Dendritic cell treated with granulocyte-macrophage colony-stimulating factor and Interleukin-4, amounts not matched to agents 40 ng/mL and 50 ng/mL, for 4 days (primary cell): ENCODE measurements at regions not wholly inside any gene's neighbourhood (a gene's known extent, or its start where the extent isn't known, plus 50 kb on each side); places are given as distances from the start of the nearest gene placed in this dataset.
"Not testable (repeated sequence)": the region's sequence is repeated elsewhere in the genome, so short reads cannot be mapped to it uniquely, and the experiment has no call there.

Experiments used
- H3K27ac Mint-ChIP-seq: one replicate; pipeline ENCODE4 v1.8.0; 2022; ENCODE audit warnings: mild to moderate bottlenecking, mixed read lengths
- H3K27me3 Mint-ChIP-seq: one replicate; pipeline ENCODE4 v1.8.0; 2022; ENCODE audit warnings: mild to moderate bottlenecking, mixed read lengths
- H3K36me3 Mint-ChIP-seq: one replicate; pipeline ENCODE4 v1.8.0; 2022; ENCODE audit warnings: low read depth, mixed read lengths
- H3K4me1 Mint-ChIP-seq: one replicate; pipeline ENCODE4 v1.8.0; 2022; ENCODE audit warnings: low read depth, mixed read lengths
- H3K4me3 Mint-ChIP-seq: one replicate; pipeline ENCODE4 v1.8.0; 2022; ENCODE audit warnings: mild to moderate bottlenecking, moderate library complexity, mixed read lengths
- H3K9me3 Mint-ChIP-seq: one replicate; pipeline ENCODE4 v1.8.0; 2022; ENCODE audit warnings: mixed read lengths
- intact Hi-C: fragments of 100-400 bp; cut with micrococcal nuclease; formaldehyde crosslinking; loops from one replicate; pipeline ENCODE4 v1.15.0; 2022

GRCh38 chr9:16043756-16044578 is 491.1 kb downstream of the CCDC171 start:
- intact Hi-C loops, result no loop called here
- no peak overlapping the region for H3K27ac Mint-ChIP-seq
- H3K27me3 Mint-ChIP-seq, result no peaks in the 10 kb centered on the region
- H3K4me3 Mint-ChIP-seq, result no peak overlapping the region
- H3K4me1 Mint-ChIP-seq, result no peaks in the 10 kb centered on the region
- H3K36me3 Mint-ChIP-seq, result no peaks in the 10 kb centered on the region
- H3K9me3 Mint-ChIP-seq, result no peaks in the 10 kb centered on the region

DNA sequence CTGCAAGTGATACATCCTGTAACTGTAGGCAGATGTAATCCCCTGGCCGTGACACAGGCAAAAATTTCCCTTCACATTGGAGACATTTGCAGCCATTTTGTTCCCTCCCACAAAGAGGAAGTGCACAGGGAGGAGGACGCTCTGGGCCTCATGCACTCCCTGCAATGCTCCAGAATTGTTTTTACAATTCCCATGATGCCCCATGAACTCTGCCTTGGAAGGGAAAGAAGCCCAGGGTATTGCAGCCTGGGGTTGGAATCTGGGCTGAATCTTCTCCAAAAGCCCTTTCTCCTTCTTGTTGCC is 491.7 kb downstream of the CCDC171 start:
- Mint-ChIP-seq H3K27me3 (no peaks in the 10 kb centered on the region), H3K27ac (no peak overlapping the region), H3K4me1 (no peaks in the 10 kb centered on the region), H3K9me3 (no peaks in the 10 kb centered on the region), H3K4me3 (no peak overlapping the region), H3K36me3 (no peaks in the 10 kb centered on the region)
- intact Hi-C loops, result no loop called here

- Mint-ChIP-seq H3K27ac (no peak overlapping the region), H3K27me3 (no peaks in the 10 kb centered on the region), H3K4me1 (no peaks in the 10 kb centered on the region), H3K9me3 (no peaks in the 10 kb centered on the region), H3K4me3 (no peak overlapping the region), H3K36me3 (no peaks in the 10 kb centered on the region)
- intact Hi-C loops, result no loop called here
Observed at GRCh38 chr9:16045651-16046280, 492.9 kb downstream of the CCDC171 start.

DNA sequence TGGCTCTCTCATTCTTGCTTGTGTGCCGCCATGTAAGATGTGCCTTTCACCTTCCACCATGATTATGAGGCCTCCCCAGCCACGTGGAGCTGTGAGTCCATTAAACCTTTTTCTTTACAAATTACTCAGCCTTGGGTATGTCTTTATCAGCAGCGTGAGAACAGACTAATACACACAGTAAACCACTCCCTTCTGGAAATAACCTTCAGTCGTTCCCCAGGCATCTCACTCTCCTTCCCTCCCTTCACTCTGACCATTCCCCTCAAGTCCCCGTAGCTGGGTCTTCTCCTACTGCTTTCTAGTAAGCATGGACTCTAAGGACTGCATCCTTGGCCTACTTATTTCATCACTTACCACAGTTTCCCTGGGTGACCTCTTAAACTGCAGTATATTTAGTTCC is 493.9 kb downstream of the CCDC171 start:
- no peaks in the 10 kb centered on the region for H3K27me3 Mint-ChIP-seq
- no peaks in the 10 kb centered on the region for H3K36me3 Mint-ChIP-seq
- no peak overlapping the region for H3K4me3 Mint-ChIP-seq
- H3K27ac Mint-ChIP-seq, result no peak overlapping the region
- intact Hi-C loops, result no loop called here
- no peaks in the 10 kb centered on the region for H3K4me1 Mint-ChIP-seq
- H3K9me3 Mint-ChIP-seq, result no peaks in the 10 kb centered on the region

GRCh38 chr9:16048129-16048528 is 495.3 kb downstream of the CCDC171 start:
- no peak overlapping the region for H3K4me3 Mint-ChIP-seq
- intact Hi-C loops, result no loop called here
- no peak overlapping the region for H3K27ac Mint-ChIP-seq
- no peaks in the 10 kb centered on the region for H3K9me3 Mint-ChIP-seq
- H3K4me1 Mint-ChIP-seq, result no peaks in the 10 kb centered on the region
- H3K27me3 Mint-ChIP-seq, result no peaks in the 10 kb centered on the region
- H3K36me3 Mint-ChIP-seq, result no peaks in the 10 kb centered on the region

DNA sequence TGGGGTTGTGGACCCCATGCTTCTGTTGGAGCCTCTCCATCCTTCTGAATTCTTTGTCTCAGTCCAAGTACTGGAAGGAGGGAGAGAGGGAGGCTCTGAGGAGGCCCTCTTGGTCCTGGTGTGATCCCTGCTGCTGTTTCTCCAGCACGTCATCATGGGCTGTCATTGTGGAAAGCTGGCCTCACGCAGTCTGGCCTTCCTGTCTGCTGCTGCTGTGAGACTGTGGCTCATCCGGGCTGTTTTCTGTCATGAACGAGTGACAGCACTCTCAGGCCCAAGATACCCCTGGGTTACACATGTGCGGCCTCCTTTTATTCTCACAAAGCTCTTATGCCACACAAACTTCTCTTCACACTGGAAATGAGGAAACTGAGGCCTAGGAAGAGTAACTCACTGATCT is 499.3 kb downstream of the CCDC171 start:
- Mint-ChIP-seq H3K27ac (no peak overlapping the region), H3K4me3 (no peak overlapping the region), H3K27me3 (no peaks in the 10 kb centered on the region), H3K9me3 (no peaks in the 10 kb centered on the region), H3K4me1 (no peaks in the 10 kb centered on the region), H3K36me3 (no peaks in the 10 kb centered on the region)
- intact Hi-C loops, result no loop called here

DNA sequence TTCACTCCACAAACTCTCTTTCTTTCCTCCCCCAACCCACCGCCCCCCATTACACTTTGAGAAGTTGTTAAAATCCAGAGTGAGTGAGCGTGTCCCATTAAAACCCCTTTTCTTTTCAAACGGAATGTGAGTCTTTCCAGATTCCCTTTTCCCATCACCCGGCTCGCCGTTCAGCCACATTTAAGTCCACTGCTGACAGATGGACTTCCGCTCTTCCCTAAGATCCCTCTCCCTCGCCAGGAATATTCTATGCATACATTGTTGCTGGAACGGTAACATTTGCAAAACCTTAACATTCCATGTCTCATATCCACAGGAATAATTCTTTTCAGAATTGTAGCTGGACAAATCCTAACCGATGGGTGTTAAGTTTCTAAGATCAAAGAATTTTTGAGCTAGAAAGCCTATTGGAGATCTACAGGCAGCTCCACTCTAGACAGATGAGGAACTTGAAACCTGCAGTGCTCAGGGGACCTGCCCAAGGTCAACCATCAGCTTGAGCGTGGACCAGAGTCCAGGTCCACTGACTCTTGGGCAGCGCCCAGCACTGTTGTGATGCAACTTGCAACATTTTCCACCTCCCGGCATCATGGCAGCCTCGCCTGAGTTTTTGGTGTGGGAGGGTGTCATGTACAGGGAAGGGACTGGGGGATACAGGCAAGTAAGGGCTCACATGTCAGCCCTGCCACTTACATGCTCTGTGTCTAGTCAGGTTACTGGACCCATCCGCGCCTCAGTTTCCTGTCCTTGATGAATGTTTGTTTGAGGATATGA is 500.1 kb downstream of the CCDC171 start:
- no peak overlapping the region for H3K27ac Mint-ChIP-seq
- H3K27me3 Mint-ChIP-seq, result no peaks in the 10 kb centered on the region
- H3K4me3 Mint-ChIP-seq, result no peak overlapping the region
- H3K9me3 Mint-ChIP-seq, result no peaks in the 10 kb centered on the region
- H3K36me3 Mint-ChIP-seq, result no peaks in the 10 kb centered on the region
- intact Hi-C loops, result no loop called here
- H3K4me1 Mint-ChIP-seq, result no peaks in the 10 kb centered on the region

DNA sequence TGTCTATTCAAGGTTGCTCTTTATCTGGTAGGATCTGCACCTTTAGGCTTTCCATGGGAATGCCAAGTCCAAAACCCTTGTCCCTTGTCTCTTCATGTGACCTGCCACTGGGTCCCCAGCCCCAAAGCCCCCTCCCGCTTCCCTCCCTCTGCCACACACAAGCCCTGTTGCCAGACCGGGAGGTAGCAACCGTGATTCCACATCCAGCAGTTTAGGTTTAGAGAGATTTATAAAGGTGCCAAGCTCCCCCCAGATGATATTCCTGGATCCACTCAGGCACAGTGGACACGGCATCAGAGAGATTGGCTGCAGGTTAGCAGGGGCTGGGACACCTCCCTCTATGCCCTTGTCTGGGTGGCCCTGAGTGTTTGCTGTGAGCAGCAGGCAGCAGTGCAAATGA is 504.7 kb downstream of the CCDC171 start:
- no peaks in the 10 kb centered on the region for H3K4me1 Mint-ChIP-seq
- H3K36me3 Mint-ChIP-seq, result no peaks in the 10 kb centered on the region
- intact Hi-C loops, result no loop called here
- no peak overlapping the region for H3K27ac Mint-ChIP-seq
- H3K4me3 Mint-ChIP-seq, result no peak overlapping the region
- H3K9me3 Mint-ChIP-seq, result no peaks in the 10 kb centered on the region
- H3K27me3 Mint-ChIP-seq, result no peaks in the 10 kb centered on the region

DNA sequence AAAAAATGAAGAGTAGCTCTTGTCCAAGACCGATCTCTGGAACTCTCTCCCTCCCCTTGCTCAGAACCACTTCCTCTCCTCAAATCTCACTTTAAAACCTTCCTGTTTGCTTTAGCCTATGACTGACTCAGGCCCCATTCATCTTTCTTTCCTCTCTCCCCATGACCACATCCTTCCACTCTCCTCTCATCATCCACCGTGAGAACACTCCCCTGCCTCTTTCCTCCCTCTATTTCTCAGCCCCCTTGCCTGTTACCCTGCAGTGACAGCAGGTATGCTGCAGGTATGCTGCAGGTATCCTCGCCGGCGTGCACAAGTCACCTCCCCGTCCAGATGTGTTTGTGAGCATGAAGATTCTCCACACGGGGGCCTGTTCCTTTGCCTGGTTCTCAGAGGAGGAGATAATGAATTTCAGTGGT is 505.3 kb downstream of the CCDC171 start:
- H3K9me3 Mint-ChIP-seq, result no peaks in the 10 kb centered on the region
- no peak overlapping the region for H3K4me3 Mint-ChIP-seq
- no peaks in the 10 kb centered on the region for H3K36me3 Mint-ChIP-seq
- no peaks in the 10 kb centered on the region for H3K4me1 Mint-ChIP-seq
- no peak overlapping the region for H3K27ac Mint-ChIP-seq
- H3K27me3 Mint-ChIP-seq, result no peaks in the 10 kb centered on the region
- intact Hi-C loops, result no loop called here

DNA sequence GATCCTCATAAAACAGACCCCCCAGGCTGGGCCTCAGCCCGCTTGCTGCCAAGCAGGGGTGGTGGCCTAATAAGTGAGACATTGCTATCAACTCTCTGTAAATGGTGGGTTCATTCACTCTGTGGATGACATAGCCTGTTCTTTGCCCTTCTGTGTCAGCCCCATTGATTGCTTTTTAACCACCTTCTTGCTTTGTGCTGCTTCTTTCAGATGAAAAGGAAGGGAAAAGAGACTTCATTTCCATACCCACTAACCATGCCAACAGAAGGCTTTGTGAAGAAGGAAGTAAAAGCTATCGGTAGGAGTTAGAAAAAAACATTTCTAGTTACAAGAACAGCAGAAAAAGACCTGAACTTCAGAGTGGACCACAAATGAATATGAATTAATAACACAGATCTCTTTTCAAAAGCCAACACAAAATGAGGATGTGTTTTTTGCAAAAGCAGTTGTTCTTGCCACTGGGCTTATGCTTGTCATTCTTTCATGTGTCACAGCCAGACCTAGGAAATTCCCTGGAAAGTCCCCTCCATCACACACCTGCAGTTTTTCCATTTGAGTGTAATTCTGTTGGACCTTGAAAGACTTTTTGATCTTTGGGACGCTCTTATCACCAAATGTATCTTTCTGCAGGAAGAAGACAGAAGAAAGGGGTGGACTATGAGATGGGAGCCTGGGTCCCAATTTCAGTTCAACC is 507.7 kb downstream of the CCDC171 start:
- no peak overlapping the region for H3K4me3 Mint-ChIP-seq
- intact Hi-C loops, result no loop called here
- no peaks in the 10 kb centered on the region for H3K9me3 Mint-ChIP-seq
- H3K36me3 Mint-ChIP-seq, result no peaks in the 10 kb centered on the region
- no peaks in the 10 kb centered on the region for H3K27me3 Mint-ChIP-seq
- no peak overlapping the region for H3K27ac Mint-ChIP-seq
- no peaks in the 10 kb centered on the region for H3K4me1 Mint-ChIP-seq

- Mint-ChIP-seq H3K36me3 (no peaks in the 10 kb centered on the region), H3K27me3 (no peaks in the 10 kb centered on the region), H3K4me1 (no peaks in the 10 kb centered on the region), H3K4me3 (no peak overlapping the region), H3K9me3 (no peaks in the 10 kb centered on the region), H3K27ac (no peak overlapping the region)
- intact Hi-C loops, result no loop called here
Observed at GRCh38 chr9:16062542-16063240, 509.8 kb downstream of the CCDC171 start.

DNA sequence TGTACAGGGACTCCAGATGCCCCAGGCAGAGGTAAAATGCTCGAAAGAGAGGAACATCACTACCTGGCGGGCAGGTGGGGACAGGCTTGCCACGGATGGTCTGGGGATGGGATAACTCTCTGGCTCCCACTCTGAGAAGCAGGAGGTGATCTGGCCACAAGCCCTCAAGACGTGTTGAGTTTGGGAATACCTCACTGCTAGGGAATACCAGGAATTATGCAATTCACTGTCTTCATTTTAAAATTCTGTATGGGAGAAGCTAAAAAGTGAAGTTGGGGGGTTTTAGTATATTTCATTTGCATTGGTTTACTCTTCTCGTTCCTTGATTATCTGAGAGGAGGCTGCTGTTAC is 510.4 kb downstream of the CCDC171 start:
- H3K27ac Mint-ChIP-seq, result no peak overlapping the region
- intact Hi-C loops, result no loop called here
- no peaks in the 10 kb centered on the region for H3K4me1 Mint-ChIP-seq

GRCh38 chr9:16064771-16065170 is 511.9 kb downstream of the CCDC171 start:
- intact Hi-C loops, result no loop called here
- Mint-ChIP-seq H3K27ac (no peak overlapping the region), H3K9me3 (no peaks in the 10 kb centered on the region), H3K27me3 (no peaks in the 10 kb centered on the region), H3K4me3 (no peak overlapping the region), H3K36me3 (no peaks in the 10 kb centered on the region), H3K4me1 (no peaks in the 10 kb centered on the region)

More for the DNA sequence above, 510.4 kb downstream of the CCDC171 start:
- no peaks in the 10 kb centered on the region for H3K27me3 Mint-ChIP-seq
- H3K9me3 Mint-ChIP-seq, result no peaks in the 10 kb centered on the region
- H3K4me3 Mint-ChIP-seq, result no peak overlapping the region
- no peaks in the 10 kb centered on the region for H3K36me3 Mint-ChIP-seq

GRCh38 chr9:16066201-16066600 is 513.4 kb downstream of the CCDC171 start:
- H3K4me3 Mint-ChIP-seq, H3K27ac Mint-ChIP-seq, H3K9me3 Mint-ChIP-seq, intact Hi-C loops, H3K27me3 Mint-ChIP-seq, H3K36me3 Mint-ChIP-seq, H3K4me1 Mint-ChIP-seq: not testable (repeated sequence)
